ENCODE measurements at regions not wholly inside any gene's neighbourhood (a gene's known extent, or its start where the extent isn't known, plus 50 kb on each side); places are given as distances from the start of the nearest gene placed in this dataset.

- DNase-seq, result no peak
These were observed 803.0 kb upstream of the FAT3 start for GRCh38 chr11:91421641-91422040.

GRCh38 chr11:91407842-91408241 lies 816.8 kb upstream of the FAT3 start:
- DNase-seq, result no peak

GRCh38 chr11:91406009-91406408 lies 818.6 kb upstream of the FAT3 start:
- no peak for DNase-seq

GRCh38 chr11:91404344-91404743 lies 820.3 kb upstream of the FAT3 start:
- no peak for DNase-seq

DNA sequence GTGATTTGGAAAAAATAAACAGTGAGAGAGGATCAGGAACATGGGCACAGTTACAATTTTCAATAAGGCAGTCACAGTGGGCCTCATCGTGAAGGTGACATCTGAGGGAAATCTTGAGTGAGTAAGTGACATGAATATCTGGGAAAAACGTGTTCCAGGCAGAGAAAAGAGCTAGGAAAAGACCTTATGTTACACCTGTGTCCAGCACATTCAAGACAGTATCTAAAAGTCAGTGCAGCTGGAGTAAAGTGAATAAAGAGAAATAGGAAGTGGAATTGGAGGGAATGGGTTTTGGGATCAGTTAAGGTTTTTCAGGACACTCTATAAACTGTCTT lies 827.5 kb upstream of the FAT3 start:
- no peak for DNase-seq

DNA sequence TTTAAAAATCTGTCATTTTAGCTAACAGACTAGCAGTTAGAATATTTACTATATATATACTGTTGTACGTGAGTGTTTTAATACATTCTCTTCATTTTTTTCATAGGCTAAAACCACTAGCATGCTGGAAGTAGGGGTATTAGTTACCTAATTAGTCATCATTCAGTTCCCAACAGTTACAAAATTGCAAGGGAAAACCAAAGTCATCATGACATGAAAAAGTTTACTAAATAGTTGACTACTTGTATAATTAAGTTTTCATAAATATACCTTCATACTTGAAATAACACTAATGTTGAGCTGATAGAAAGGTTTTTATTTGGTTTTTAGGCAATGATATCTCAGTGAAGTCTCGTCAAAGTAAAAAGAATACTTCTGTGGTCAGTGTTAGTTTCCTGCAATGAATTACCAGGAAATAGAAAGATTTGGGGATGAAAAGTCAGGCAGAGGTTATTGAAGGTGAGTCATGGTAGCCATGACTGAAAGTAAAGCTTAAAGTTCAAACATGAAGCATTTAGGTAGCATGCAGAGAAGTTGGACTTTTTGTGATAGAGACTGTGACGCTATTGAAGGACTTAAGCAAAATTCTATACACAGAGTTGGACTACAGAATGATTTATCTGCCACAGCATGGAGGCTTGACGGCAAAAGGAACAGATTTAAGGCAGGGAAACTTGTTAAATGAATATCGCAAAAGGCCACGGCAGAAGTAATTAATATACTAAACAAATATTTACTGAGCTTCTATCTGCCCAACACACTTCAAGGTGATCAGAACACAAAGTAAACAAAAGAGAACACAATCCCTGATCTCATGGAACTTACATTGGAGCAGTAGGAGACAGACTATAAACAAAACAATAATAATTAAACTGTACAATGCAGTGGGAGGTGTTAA lies 828.1 kb upstream of the FAT3 start:
- DNase-seq, result no peak

GRCh38 chr11:91394727-91395414 lies 829.7 kb upstream of the FAT3 start:
- no peak for DNase-seq

GRCh38 chr11:91394073-91394726 lies 830.4 kb upstream of the FAT3 start:
- DNase-seq, result no peak

DNA sequence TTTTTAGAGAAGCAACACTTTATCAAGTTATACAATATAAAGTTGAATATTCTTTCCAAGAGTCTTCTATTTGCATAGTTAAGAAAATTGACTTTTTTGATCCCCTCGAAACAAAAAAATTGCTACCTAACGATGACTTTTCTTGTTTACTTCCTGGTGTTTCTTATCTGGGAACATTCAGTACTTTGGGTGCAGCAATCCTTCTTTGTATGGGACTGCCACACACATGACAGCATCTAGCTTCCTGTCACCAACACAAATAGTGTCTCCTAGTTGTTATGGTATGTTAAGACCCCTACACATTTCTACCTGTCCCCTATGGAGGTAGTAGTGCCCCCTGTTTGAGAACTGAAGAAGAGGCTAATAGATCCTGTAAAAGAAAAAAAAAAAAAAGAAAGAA lies 841.7 kb upstream of the FAT3 start:
- DNase-seq, result no peak

GRCh38 chr11:91374794-91375193 lies 849.8 kb upstream of the FAT3 start:
- DNase-seq, result no peak

DNA sequence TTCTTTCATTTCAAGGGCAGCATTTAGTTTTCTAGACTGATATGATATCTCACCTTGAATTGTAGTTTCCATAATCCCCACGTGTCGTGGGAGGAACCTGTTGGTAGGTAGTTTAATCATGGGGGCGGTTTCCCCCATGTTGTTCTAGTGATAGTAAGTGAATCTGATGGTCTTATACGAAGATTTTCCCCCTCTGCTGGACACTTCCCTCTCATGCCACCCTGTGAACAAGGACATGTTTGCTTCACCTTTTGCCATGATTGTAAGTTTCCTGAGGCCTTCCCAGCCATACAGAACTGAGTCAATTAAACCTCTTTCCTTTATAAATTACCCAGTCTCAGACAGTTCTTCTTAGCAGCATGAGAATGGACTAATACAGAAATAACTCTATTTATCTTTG lies 851.1 kb upstream of the FAT3 start:
- DNase-seq, result no peak

DNA sequence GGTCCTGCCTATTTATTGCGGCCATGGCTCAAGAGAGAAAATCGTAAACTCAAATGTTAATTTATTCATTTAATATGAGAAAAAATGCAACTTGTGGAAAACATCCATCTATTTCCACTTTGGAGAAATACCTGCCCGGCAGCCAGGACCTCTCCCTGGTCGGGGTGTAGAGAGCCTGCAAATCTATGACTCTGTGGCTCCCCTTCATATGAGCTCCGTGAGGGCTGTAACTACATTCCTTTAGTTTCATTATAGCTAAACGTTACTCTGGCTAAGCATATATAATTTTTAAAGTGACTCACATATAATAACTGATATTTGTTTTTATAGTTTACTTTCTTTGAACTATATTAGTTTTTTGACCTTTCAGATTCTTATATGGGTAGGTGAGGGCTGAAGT lies 857.8 kb upstream of the FAT3 start:
- DNase-seq, result no peak

- no peak for DNase-seq
These were observed 858.5 kb upstream of the FAT3 start for GRCh38 chr11:91365986-91366585.

DNA sequence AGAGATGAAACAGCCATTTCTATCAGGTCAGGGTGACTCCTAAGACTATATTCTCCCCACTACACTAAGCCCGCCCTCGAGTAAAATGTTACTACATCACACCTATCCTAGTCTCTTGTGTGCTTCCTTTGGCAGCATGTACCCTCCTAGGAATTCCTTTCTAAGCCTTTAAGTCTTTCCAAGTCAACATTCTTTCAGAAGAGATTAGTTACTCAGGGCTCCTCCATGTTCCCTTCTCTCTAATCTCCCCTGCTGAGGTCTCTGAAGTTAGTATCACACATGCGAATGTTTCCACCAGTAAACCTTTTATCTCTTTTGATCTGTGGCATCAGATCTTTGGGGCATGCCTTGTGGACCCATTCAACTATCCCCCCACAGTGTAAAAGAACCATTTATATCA lies 873.7 kb upstream of the FAT3 start:
- no peak for DNase-seq

GRCh38 chr11:91326751-91327150 lies 897.9 kb upstream of the FAT3 start:
- no peak for DNase-seq

GRCh38 chr11:91326280-91326679 lies 898.3 kb upstream of the FAT3 start:
- no peak for DNase-seq

DNA sequence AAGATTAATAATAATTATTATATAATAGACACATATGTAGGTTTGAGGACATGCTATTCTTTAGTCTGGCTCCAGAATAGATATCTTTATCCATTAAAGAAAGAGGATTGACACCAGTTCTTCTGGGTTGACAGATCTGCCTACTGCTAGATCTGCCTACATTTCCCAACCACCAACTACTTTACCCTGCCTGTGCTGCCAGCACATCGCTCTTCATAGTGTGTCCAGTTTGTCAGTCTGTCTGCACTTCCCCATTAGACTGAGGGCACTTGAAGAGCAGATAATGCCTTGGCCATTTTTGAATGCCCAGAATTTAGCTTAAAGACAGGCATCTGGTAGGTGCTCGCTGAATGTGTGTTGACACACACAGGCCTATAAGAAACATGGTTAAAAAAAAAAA lies 910.1 kb upstream of the FAT3 start:
- no peak for DNase-seq

DNA sequence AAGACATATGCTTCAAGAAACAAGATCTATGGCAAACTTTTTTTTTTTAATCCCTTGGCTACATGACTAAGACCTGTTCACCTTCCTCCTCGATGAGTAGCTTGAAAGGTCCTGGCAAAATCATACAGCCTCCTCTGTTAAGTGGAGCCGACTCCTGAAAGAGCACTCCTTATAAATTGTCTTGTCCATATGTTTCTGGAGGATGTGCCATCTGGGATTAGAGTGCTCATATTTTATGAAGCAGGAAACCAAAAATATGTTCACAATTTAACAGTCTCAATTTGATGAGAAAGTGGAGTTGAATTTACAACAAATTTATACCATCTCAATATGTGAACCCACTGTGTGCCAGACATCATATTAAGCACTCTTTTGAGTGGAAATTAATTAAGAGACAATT lies 912.1 kb upstream of the FAT3 start:
- no peak for DNase-seq

DNA sequence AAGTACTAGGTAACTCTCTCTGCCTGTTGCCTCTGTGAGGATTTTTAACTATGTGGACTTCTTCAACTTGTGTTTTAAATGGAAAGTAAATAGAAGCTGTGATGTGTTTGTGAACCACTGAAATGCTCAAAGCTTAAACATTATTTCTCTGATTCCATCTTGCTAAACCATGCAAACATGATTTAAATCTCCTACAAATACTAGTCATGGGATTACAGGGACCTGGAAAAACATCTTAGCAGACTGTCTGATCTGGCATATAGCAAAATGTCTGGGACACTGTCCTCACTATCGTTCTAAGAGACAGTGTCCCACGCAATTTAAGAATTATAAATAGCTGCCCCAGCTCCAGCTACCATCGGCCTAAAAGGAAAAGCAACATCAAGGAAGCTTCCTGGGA lies 914.5 kb upstream of the FAT3 start:
- no peak for DNase-seq

- no peak for DNase-seq
These were observed 916.5 kb upstream of the FAT3 start for GRCh38 chr11:91308069-91308468.

GRCh38 chr11:91305402-91305801 lies 919.2 kb upstream of the FAT3 start:
- no peak for DNase-seq

DNA sequence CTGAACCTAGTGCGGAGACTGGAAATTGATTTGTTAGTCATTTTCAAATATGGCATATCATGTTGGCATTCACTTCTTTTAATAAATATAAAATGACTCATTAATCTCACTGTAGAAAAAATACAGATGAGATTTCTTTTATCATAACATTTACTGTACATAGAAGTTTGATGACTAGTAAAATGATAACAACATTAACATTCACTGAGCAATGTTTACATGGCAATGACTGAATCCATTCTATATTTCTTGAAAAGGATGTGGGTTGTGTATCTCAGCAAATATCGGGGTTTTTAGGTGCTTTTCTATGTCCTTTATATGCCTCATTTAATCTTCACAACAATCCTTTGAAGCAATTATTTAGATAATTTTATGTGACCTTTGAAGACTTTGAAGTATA lies 920.9 kb upstream of the FAT3 start:
- no peak for DNase-seq

GRCh38 chr11:91299980-91300379 lies 924.6 kb upstream of the FAT3 start:
- no peak for DNase-seq

DNA sequence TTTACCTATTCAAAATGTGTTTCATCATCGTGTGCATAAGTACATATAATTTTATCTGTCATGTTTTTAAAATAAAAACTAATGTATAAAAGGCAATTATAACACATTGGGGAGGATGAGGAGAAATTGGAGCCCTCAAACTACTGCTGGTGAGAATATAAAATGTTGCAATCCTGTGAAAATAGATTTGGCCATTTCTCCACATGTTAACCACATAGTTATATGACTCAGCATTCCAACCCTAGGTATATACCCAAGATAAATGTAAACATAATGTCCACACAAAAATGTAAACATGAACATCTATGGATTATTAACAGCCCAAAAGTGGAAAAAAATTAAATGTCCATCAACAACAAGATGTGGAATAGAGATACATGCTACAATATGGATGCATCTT lies 928.0 kb upstream of the FAT3 start:
- no peak for DNase-seq

Measured in hematopoietic multipotent progenitor cell treated with erythropoietin and hydrocortisone succinate and interleukin-3 and kit ligand, for 6 days (in vitro differentiated cells).